ENCODE measurements at regions not wholly inside any gene's neighbourhood (a gene's known extent, or its start where the extent isn't known, plus 50 kb on each side); places are given as distances from the start of the nearest gene placed in this dataset.
"Not testable (repeated sequence)": the region's sequence is repeated elsewhere in the genome, so short reads cannot be mapped to it uniquely, and the experiment has no call there.

GRCh38 chr10:33913194-33913593, 578.7 kb upstream of the NRP1 start:
- no peak for DNase-seq (ENCODE audit: low read depth in 1 of 2, low spot score in 1 of 2)

- DNase-seq (ENCODE audit: low read depth in 1 of 2, low spot score in 1 of 2) = not testable (repeated sequence)
These were observed 575.0 kb upstream of the NRP1 start for GRCh38 chr10:33909476-33909875.

- no peak for DNase-seq (ENCODE audit: low read depth in 1 of 2, low spot score in 1 of 2)
These were observed 566.7 kb upstream of the NRP1 start for GRCh38 chr10:33901166-33901565.

- no peak for DNase-seq (ENCODE audit: low read depth in 1 of 2, low spot score in 1 of 2)
These were observed 566.1 kb upstream of the NRP1 start for GRCh38 chr10:33900596-33900995.

- no peak for DNase-seq (ENCODE audit: low read depth in 1 of 2, low spot score in 1 of 2)
These were observed 565.4 kb upstream of the NRP1 start for GRCh38 chr10:33899578-33900531.

- no peak for DNase-seq (ENCODE audit: low read depth in 1 of 2, low spot score in 1 of 2)
These were observed 562.9 kb upstream of the NRP1 start for GRCh38 chr10:33897291-33897752.

GRCh38 chr10:33893506-33893905, 559.0 kb upstream of the NRP1 start:
- no peak for DNase-seq (ENCODE audit: low read depth in 1 of 2, low spot score in 1 of 2)

- no peak for DNase-seq (ENCODE audit: low read depth in 1 of 2, low spot score in 1 of 2)
These were observed 554.9 kb upstream of the NRP1 start for GRCh38 chr10:33889371-33889770.

GRCh38 chr10:33887188-33887587, 552.7 kb upstream of the NRP1 start:
- DNase-seq (ENCODE audit: low read depth in 1 of 2, low spot score in 1 of 2) = no peak

- DNase-seq (ENCODE audit: low read depth in 1 of 2, low spot score in 1 of 2) = no peak
These were observed 551.8 kb upstream of the NRP1 start for GRCh38 chr10:33886299-33886698.

- no peak for DNase-seq (ENCODE audit: low read depth in 1 of 2, low spot score in 1 of 2)
These were observed 550.1 kb upstream of the NRP1 start for GRCh38 chr10:33884604-33885003.

GRCh38 chr10:33883881-33884280, 549.4 kb upstream of the NRP1 start:
- DNase-seq (ENCODE audit: low read depth in 1 of 2, low spot score in 1 of 2) = no peak

- no peak for DNase-seq (ENCODE audit: low read depth in 1 of 2, low spot score in 1 of 2)
These were observed 548.5 kb upstream of the NRP1 start for GRCh38 chr10:33882996-33883395.

GRCh38 chr10:33880291-33880690, 545.8 kb upstream of the NRP1 start:
- DNase-seq (ENCODE audit: low read depth in 1 of 2, low spot score in 1 of 2) = no peak

GRCh38 chr10:33878238-33878786, 543.8 kb upstream of the NRP1 start:
- no peak for DNase-seq (ENCODE audit: low read depth in 1 of 2, low spot score in 1 of 2)

GRCh38 chr10:33876584-33877400, 542.3 kb upstream of the NRP1 start:
- no peak for DNase-seq (ENCODE audit: low read depth in 1 of 2, low spot score in 1 of 2)

GRCh38 chr10:33875924-33876583, 541.6 kb upstream of the NRP1 start:
- no peak for DNase-seq (ENCODE audit: low read depth in 1 of 2, low spot score in 1 of 2)

GRCh38 chr10:33871061-33871956, 536.8 kb upstream of the NRP1 start:
- DNase-seq (ENCODE audit: low read depth in 1 of 2, low spot score in 1 of 2) = no peak

- no peak for DNase-seq (ENCODE audit: low read depth in 1 of 2, low spot score in 1 of 2)
These were observed 535.0 kb upstream of the NRP1 start for GRCh38 chr10:33869481-33869880.

GRCh38 chr10:33869028-33869427, 534.6 kb upstream of the NRP1 start:
- no peak for DNase-seq (ENCODE audit: low read depth in 1 of 2, low spot score in 1 of 2)

Measured in activated CD4-positive, alpha-beta T cell treated with anti-CD3 and anti-CD28 coated beads, Interleukin-2, amount 50 U/mL, for 24 hours (primary cell).